Subcutaneous abdominal adipose tissue (tissue), 5 donors: ENCODE measurements at regions not wholly inside any gene's neighbourhood (a gene's known extent, or its start where the extent isn't known, plus 50 kb on each side); places are given as distances from the start of the nearest gene placed in this dataset.

Experiments used
- H3K27ac ChIP-seq: one replicate; pipeline ENCODE4 v1.7.0; 2013; ENCODE audit warnings: low read depth, mild to moderate bottlenecking, inconsistent platforms, low read length, moderate library complexity
- H3K27me3 ChIP-seq, 5 donors: one replicate each; pipeline ENCODE4 v1.7.0; 2013; ENCODE audit warnings: low read length in 5 of 5, inconsistent platforms in 1 of 5; ENCODE audit not compliant: control insufficient read depth in 5 of 5, insufficient read depth in 4 of 5
- H3K36me3 ChIP-seq, 5 donors: one replicate each; pipeline ENCODE4 v1.7.0; 2013; ENCODE audit warnings: low read length in 5 of 5; ENCODE audit not compliant: control insufficient read depth in 5 of 5, insufficient read depth in 5 of 5
- H3K4me1 ChIP-seq, 5 donors: one replicate each; pipeline ENCODE4 v1.7.0; 2013; ENCODE audit warnings: low read length in 5 of 5, mild to moderate bottlenecking in 3 of 5, moderate library complexity in 1 of 5; ENCODE audit not compliant: control insufficient read depth in 5 of 5, insufficient read depth in 5 of 5
- H3K4me3 ChIP-seq, 5 donors: one replicate each; pipeline ENCODE4 v1.7.0; 2013; ENCODE audit warnings: low read length in 5 of 5, low read depth in 1 of 5
- H3K9ac ChIP-seq, 5 donors: one replicate each; pipeline ENCODE4 v1.7.0; 2013; ENCODE audit warnings: low read length in 5 of 5, mild to moderate bottlenecking in 4 of 5, moderate library complexity in 3 of 5
- H3K9me3 ChIP-seq, 5 donors: one replicate each; pipeline ENCODE4 v1.7.0; 2013; ENCODE audit warnings: low read length in 5 of 5; ENCODE audit not compliant: control insufficient read depth in 5 of 5
- donor health status: healthy.
- donor health status: healthy.
- donor health status: healthy.
- donor health status: healthy.
- donor health status: healthy.

GRCh38 chr3:104530934-104531333 is 835.8 kb upstream of the ALCAM start:
- Histone ChIP-seq H3K27ac (no peak overlapping the region), H3K36me3 (no peaks in the 10 kb centered on the region), H3K27me3 (no peaks in the 10 kb centered on the region), H3K9me3 (peaks cover 0 to 13% (median 8%) of the 10 kb centered on the region in 5 donors), H3K4me1 (no peaks in the 10 kb centered on the region), H3K4me3 (no peak overlapping the region), H3K9ac (no peak overlapping the region)

GRCh38 chr3:104536715-104537114 is 830.0 kb upstream of the ALCAM start:
- no peaks in the 10 kb centered on the region for H3K4me1 ChIP-seq

GRCh38 chr3:104537323-104537722 is 829.4 kb upstream of the ALCAM start:
- peaks cover 0 to 5% (median 0%) of the 10 kb centered on the region in 5 donors for H3K9me3 ChIP-seq
- no peak overlapping the region for H3K4me3 ChIP-seq
- no peak overlapping the region for H3K27ac ChIP-seq
- no peaks in the 10 kb centered on the region for H3K36me3 ChIP-seq
- H3K9ac ChIP-seq = no peak overlapping the region
- no peaks in the 10 kb centered on the region for H3K4me1 ChIP-seq
- H3K27me3 ChIP-seq = no peaks in the 10 kb centered on the region

More at GRCh38 chr3:104536715-104537114, 830.0 kb upstream of the ALCAM start:
- no peaks in the 10 kb centered on the region for H3K27me3 ChIP-seq
- H3K36me3 ChIP-seq = no peaks in the 10 kb centered on the region
- H3K9ac ChIP-seq = no peak overlapping the region
- H3K4me3 ChIP-seq = no peak overlapping the region
- H3K27ac ChIP-seq = no peak overlapping the region
- H3K9me3 ChIP-seq = peaks cover 0 to 9% (median under 1%) of the 10 kb centered on the region in 5 donors

- Histone ChIP-seq H3K27me3 (no peaks in the 10 kb centered on the region), H3K4me3 (no peak overlapping the region), H3K9ac (no peak overlapping the region), H3K36me3 (no peaks in the 10 kb centered on the region), H3K9me3 (no peaks in the 10 kb centered on the region), H3K4me1 (peaks cover 0 to 3% (median 0%) of the 10 kb centered on the region in 5 donors), H3K27ac (no peak overlapping the region)
Measured at GRCh38 chr3:104546301-104546700, 820.4 kb upstream of the ALCAM start.

GRCh38 chr3:104547031-104547430 is 819.7 kb upstream of the ALCAM start:
- H3K27me3 ChIP-seq = no peaks in the 10 kb centered on the region

GRCh38 chr3:104548401-104548800 is 818.3 kb upstream of the ALCAM start:
- Histone ChIP-seq H3K9me3 (no peaks in the 10 kb centered on the region), H3K27ac (no peak overlapping the region), H3K9ac (no peak overlapping the region), H3K4me3 (no peak overlapping the region), H3K27me3 (no peaks in the 10 kb centered on the region), H3K4me1 (peaks cover 0 to 3% (median 0%) of the 10 kb centered on the region in 5 donors), H3K36me3 (no peaks in the 10 kb centered on the region)

More at GRCh38 chr3:104547031-104547430, 819.7 kb upstream of the ALCAM start:
- H3K9ac ChIP-seq = no peak overlapping the region
- no peaks in the 10 kb centered on the region for H3K36me3 ChIP-seq
- no peak overlapping the region for H3K27ac ChIP-seq
- H3K9me3 ChIP-seq = no peaks in the 10 kb centered on the region
- H3K4me1 ChIP-seq = peaks cover 0 to 3% (median 0%) of the 10 kb centered on the region in 5 donors
- H3K4me3 ChIP-seq = no peak overlapping the region

- no peaks in the 10 kb centered on the region for H3K9me3 ChIP-seq
- peaks cover 0 to 3% (median 0%) of the 10 kb centered on the region in 5 donors for H3K4me1 ChIP-seq
- H3K27me3 ChIP-seq = no peaks in the 10 kb centered on the region
- no peaks in the 10 kb centered on the region for H3K36me3 ChIP-seq
- no peak overlapping the region for H3K27ac ChIP-seq
- no peak overlapping the region for H3K4me3 ChIP-seq
- no peak overlapping the region for H3K9ac ChIP-seq
Measured at GRCh38 chr3:104549099-104549714, 817.5 kb upstream of the ALCAM start.

- Histone ChIP-seq H3K27ac (no peak overlapping the region), H3K4me1 (peaks cover 0 to 3% (median 0%) of the 10 kb centered on the region in 5 donors), H3K9ac (no peak overlapping the region), H3K9me3 (no peaks in the 10 kb centered on the region), H3K4me3 (no peak overlapping the region), H3K27me3 (no peaks in the 10 kb centered on the region), H3K36me3 (no peaks in the 10 kb centered on the region)
Measured at GRCh38 chr3:104553121-104553520, 813.6 kb upstream of the ALCAM start.

GRCh38 chr3:104554425-104554824 is 812.3 kb upstream of the ALCAM start:
- no peaks in the 10 kb centered on the region for H3K4me1 ChIP-seq
- no peaks in the 10 kb centered on the region for H3K9me3 ChIP-seq

GRCh38 chr3:104555728-104556127 is 811.0 kb upstream of the ALCAM start:
- Histone ChIP-seq H3K27me3 (no peaks in the 10 kb centered on the region), H3K27ac (no peak overlapping the region), H3K4me1 (no peaks in the 10 kb centered on the region), H3K9me3 (no peaks in the 10 kb centered on the region), H3K36me3 (no peaks in the 10 kb centered on the region), H3K4me3 (no peak overlapping the region), H3K9ac (no peak overlapping the region)

More at GRCh38 chr3:104554425-104554824, 812.3 kb upstream of the ALCAM start:
- Histone ChIP-seq H3K36me3 (no peaks in the 10 kb centered on the region), H3K4me3 (no peak overlapping the region), H3K27me3 (no peaks in the 10 kb centered on the region), H3K9ac (no peak overlapping the region), H3K27ac (no peak overlapping the region)
